K562 (cell line): ENCODE measurements at regions not wholly inside any gene's neighbourhood (a gene's known extent, or its start where the extent isn't known, plus 50 kb on each side); places are given as distances from the start of the nearest gene placed in this dataset.

Experiments
- ATAC-seq: fragments of 200-7000 bp; cut with Tn5 transposase; 3 replicates; pipeline ENCODE4 v1.9.1; 2020; ENCODE audit warnings: moderate library complexity
- BruUV-seq: library from RNA; stranded (reverse); fragments of 400-500 nt; replicated peaks from 2 replicates; lab custom pipeline; 2021; lab: Mats Ljungman, UMichigan
- CTCF ChIA-PET: fragments of 300-600 bp; formaldehyde crosslinking; extraction: SDS; loops from one replicate; lab custom pipeline; 2021; ENCODE audit warnings: low intra/inter-chr PET ratio; lab: Yijun Ruan, JAX
- POLR2A ChIA-PET: fragments of 300-600, 350-650 bp; sonication (Branson Sonifier 250); formaldehyde crosslinking; extraction: SDS; loops from one replicate; lab custom pipeline; 2021; ENCODE audit warnings: antibody characterized with exemption, inconsistent platforms; lab: Yijun Ruan, JAX
- DNase-seq, 4 experiments: peaks; one replicate each; pipeline versions ENCODE4 v3.0.0 to v3.0.0-alpha.2; 2011 to 2018; ENCODE audit warnings: low spot score in 3 of 4, mixed read lengths in 3 of 4; ENCODE audit errors: extremely low read depth in 1 of 4
- FAIRE-seq: peaks from 2 replicates; lab custom pipeline; 2011; peaks lifted over from hg19 to GRCh38; lab: Jason Lieb, UNC
- H2AFZ ChIP-seq: 2 replicates; pipeline ENCODE4 v1.6.0; 2011; ENCODE audit warnings: low read depth, low read length, control low read depth, inconsistent platforms
- H3K27ac ChIP-seq: fragments of 200-600 bp; 3 replicates; pipeline ENCODE4 v1.8.0; 2011; ENCODE audit warnings: low read depth, mild to moderate bottlenecking, control low read depth, inconsistent platforms, low read length, moderate library complexity, mixed read lengths; ENCODE audit errors: extremely low read depth
- H3K27me3 ChIP-seq, 2 experiments: fragments of 300-600 bp in 1 of 2; 2 replicates in 1 of 2; 3 replicates in 1 of 2; pipeline versions ENCODE4 v1.6.0 to v1.8.0; 2011; ENCODE audit warnings: inconsistent platforms in 2 of 2, low read length in 2 of 2, mild to moderate bottlenecking in 1 of 2, mixed read lengths in 1 of 2, moderate library complexity in 1 of 2; ENCODE audit not compliant: control insufficient read depth in 2 of 2, insufficient read depth in 2 of 2
- H3K36me3 ChIP-seq: fragments of 300-600 bp; 3 replicates; pipeline ENCODE4 v1.8.0; 2011; ENCODE audit warnings: mild to moderate bottlenecking, low read length, inconsistent platforms; ENCODE audit not compliant: control insufficient read depth, insufficient read depth
- H3K4me1 ChIP-seq, 2 experiments: fragments of 200-600 bp in 1 of 2; replicated peaks in 1 of 2; 2 replicates in 1 of 2; 3 replicates in 1 of 2; pipeline versions ENCODE4 v1.5.1 to v1.8.0; 2011; ENCODE audit warnings: inconsistent platforms in 2 of 2, low read length in 2 of 2, mild to moderate bottlenecking in 1 of 2, mixed read lengths in 1 of 2, moderate library complexity in 1 of 2; ENCODE audit not compliant: control insufficient read depth in 2 of 2, insufficient read depth in 2 of 2
- H3K4me2 ChIP-seq: 2 replicates; pipeline ENCODE4 v1.6.1; 2011; ENCODE audit warnings: low read length, control low read depth, inconsistent platforms, mixed read lengths; ENCODE audit not compliant: insufficient read depth
- H3K4me3 ChIP-seq: fragments of 200-600 bp; sonication (generic), shearing (Covaris generic); 2 replicates; pipeline ENCODE4 v1.5.1; 2016; ENCODE audit warnings: control low read depth, inconsistent platforms
- H3K79me2 ChIP-seq: fragments of 200-600 bp; 3 replicates; pipeline ENCODE4 v1.8.0; 2011; ENCODE audit warnings: low read length, inconsistent platforms; ENCODE audit not compliant: control insufficient read depth, insufficient read depth
- H3K9ac ChIP-seq, 2 experiments: 2 replicates each; pipeline versions ENCODE4 v1.6.0 to v1.6.1; 2011; ENCODE audit warnings: low read depth in 2 of 2, low read length in 2 of 2, control low read depth in 1 of 2, inconsistent platforms in 1 of 2, mild to moderate bottlenecking in 1 of 2, mixed read lengths in 1 of 2; ENCODE audit not compliant: insufficient read depth in 1 of 2
- H3K9me1 ChIP-seq: one replicate; pipeline ENCODE4 v1.6.0; 2011; ENCODE audit warnings: inconsistent platforms, mild to moderate bottlenecking, low read length, moderate library complexity; ENCODE audit not compliant: control insufficient read depth, insufficient read depth
- H3K9me3 ChIP-seq: replicated peaks from 2 replicates; pipeline ENCODE4 v1.5.1; 2011; ENCODE audit warnings: low read depth, low read length, inconsistent platforms; ENCODE audit not compliant: control insufficient read depth, insufficient read depth
- H4K20me1 ChIP-seq: replicated peaks from 2 replicates; pipeline ENCODE4 v1.6.1; 2011; ENCODE audit warnings: low read length, inconsistent platforms, mixed read lengths; ENCODE audit not compliant: control insufficient read depth, insufficient read depth
- CREB1 ChIP-seq, 2 experiments: sonication (generic) in 1 of 2; formaldehyde crosslinking in 1 of 2; IDR thresholded peaks; 2 replicates each; pipeline versions ENCODE4 v1.6.1 to v1.8.0; 2012 to 2022; ENCODE audit warnings: inconsistent platforms in 1 of 2, mild to moderate bottlenecking in 1 of 2, missing genetic modification reagents in 1 of 2, moderate library complexity in 1 of 2
- IRF2 ChIP-seq: sonication (generic); formaldehyde crosslinking; IDR thresholded peaks from 2 replicates; pipeline ENCODE4 v1.8.1; 2022; ENCODE audit warnings: mild to moderate bottlenecking, missing genetic modification reagents
- MYNN ChIP-seq, 2 experiments: sonication (generic); formaldehyde crosslinking in 1 of 2; IDR thresholded peaks; 2 replicates each; pipeline versions ENCODE4 v1.5.0 to v1.6.1; 2016 to 2020; ENCODE audit warnings: antibody characterized with exemption in 1 of 2, missing genetic modification reagents in 1 of 2
- RAD21 ChIP-seq, 2 experiments: fragments of 250-450 bp in 1 of 2; fragments of 450-650 bp in 1 of 2; sonication (Bioruptor Pico) in 1 of 2; formaldehyde crosslinking in 1 of 2; IDR thresholded peaks in 1 of 2; conservative IDR thresholded peaks in 1 of 2; 2 replicates each; pipeline versions ENCODE4 v1.4.0 to v1.8.0; 2020 to 2022; ENCODE audit warnings: mild to moderate bottlenecking in 2 of 2, moderate library complexity in 1 of 2
- RBM14 ChIP-seq: fragments of 200-400 bp; formaldehyde crosslinking; IDR thresholded peaks from 2 replicates; pipeline ENCODE4 v1.6.1; 2018; ENCODE audit warnings: low read depth, mild to moderate bottlenecking, low read length, moderate library complexity, borderline replicate concordance; ENCODE audit not compliant: insufficient read depth
- ZKSCAN3 ChIP-seq: fragments of 250-450 bp; sonication (Bioruptor Pico); IDR thresholded peaks from 2 replicates; pipeline ENCODE4 v1.4.0; 2020
- WGBS: fragments of 100-300 bp; shearing (Covaris generic); methylation state at CpG from one replicate; pipeline ENCODE4 v1.1.6; 2016; ENCODE audit warnings: low coverage, mixed read lengths; ENCODE audit not compliant: insufficient coverage; ENCODE audit errors: missing lambda C conversion rate; 5-methylcytosine and 5-hydroxymethylcytosine counted together
- in situ Hi-C: fragments of 300-500 bp; cut with MboI; formaldehyde crosslinking; loops from 4 replicates; pipeline ENCODE4 v1.15.0; 2018; ENCODE audit warnings: inconsistent platforms, mixed read lengths
- intact Hi-C: fragments of 100-400 bp; cut with micrococcal nuclease; formaldehyde crosslinking; loops from 2 replicates; pipeline ENCODE4 v1.14.2; 2022

- no peak for TF ChIP-seq CREB1 (IDR thresholded peaks at IDR 0.05)
- no peak for TF ChIP-seq CREB1 (CRISPR knock-in tag; IDR thresholded peaks at IDR 0.05)
- no peak for TF ChIP-seq ZKSCAN3 (CRISPR knock-in tag)
- TF ChIP-seq IRF2 (CRISPR knock-in tag), result no peak
- no peak for TF ChIP-seq RBM14
Observed at GRCh38 chr21:24027396-24027795, 1579.9 kb downstream of the MRPL39 start (continued).

GRCh38 chr21:24025101-24025500 lies 1582.2 kb downstream of the MRPL39 start:
- in situ Hi-C loops, result no loop called here
- ChIA-PET POLR2A (no interaction called here), CTCF (no interaction called here)
- Histone ChIP-seq H3K9me3 (no peaks in the 10 kb centered on the region), H4K20me1 (no peaks in the 10 kb centered on the region), H3K27me3 (no peaks in the 10 kb centered on the region)
- BruUV-seq, result no TSS peak
- 0 out of 4 replicates have a peak, but pooled peaks of 1 of the 2 experiments have one; percentile 4 for TF ChIP-seq RAD21 (CRISPR knock-in tag; conservative IDR thresholded peaks at IDR 0.05 in 1 of 2, IDR thresholded peaks at IDR 0.05 in 1 of 2)
- TF ChIP-seq MYNN (IDR thresholded peaks at IDR 0.05), result no peak
- TF ChIP-seq MYNN (CRISPR knock-in tag; IDR thresholded peaks at IDR 0.05), result no peak
- TF ChIP-seq, all 486 proteins: peak for 1
- no peak overlapping the region for H3K4me2 ChIP-seq
- H3K36me3 ChIP-seq, result no peaks in the 10 kb centered on the region
- H3K79me2 ChIP-seq, result no peaks in the 10 kb centered on the region
- no peaks in the 10 kb centered on the region for H3K4me1 ChIP-seq
- intact Hi-C loops, result no loop called here
- no peak for FAIRE-seq
- no peak overlapping the region for H3K4me3 ChIP-seq
- WGBS, result 0% methylated on average over 3 of the region's 3 CpGs
- H3K27ac ChIP-seq, result no peak overlapping the region
- H3K9ac ChIP-seq, result no peak overlapping the region
- no peak for DNase-seq
- H3K9me1 ChIP-seq, result no peaks in the 10 kb centered on the region
- no peak for ATAC-seq
- no peak overlapping the region for H2AFZ ChIP-seq
